ENCODE measurements at regions not wholly inside any gene's neighbourhood (a gene's known extent, or its start where the extent isn't known, plus 50 kb on each side); places are given as distances from the start of the nearest gene placed in this dataset.

DNA sequence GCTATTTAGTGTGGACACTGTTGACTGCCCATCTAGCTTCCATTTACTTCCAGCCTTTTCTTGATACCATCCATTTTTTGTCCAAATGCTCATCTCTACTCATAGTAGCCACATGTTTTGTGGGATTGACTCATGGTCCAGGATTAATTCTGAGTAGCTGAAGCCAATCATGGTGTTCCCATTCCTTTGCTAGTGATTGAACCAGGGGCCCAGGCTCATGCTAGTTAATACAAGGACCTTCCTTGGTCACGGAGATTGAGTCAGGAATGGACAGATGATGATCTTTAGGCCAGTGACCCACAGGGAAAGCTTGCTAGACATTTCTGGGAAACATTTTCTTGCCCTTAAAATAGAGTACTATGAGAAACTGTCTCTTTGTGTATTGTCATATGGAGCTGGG lies 272.9 kb upstream of the RIOK2 start:
- ATAC-seq: no peak
- no peak for TF ChIP-seq ZNF8 (CRISPR knock-in tag; IDR thresholded peaks at IDR 0.05)
- no peak for TF ChIP-seq ESRRG (CRISPR knock-in tag; IDR thresholded peaks at IDR 0.05)
- no peak for TF ChIP-seq TCF4 (CRISPR knock-in tag; IDR thresholded peaks at IDR 0.05; ENCODE audit: borderline replicate concordance)
- TF ChIP-seq ZFP3 (CRISPR knock-in tag; IDR thresholded peaks at IDR 0.05): no peak
- TF ChIP-seq PATZ1 (CRISPR knock-in tag; IDR thresholded peaks at IDR 0.05; ENCODE audit: borderline replicate concordance): no peak
- no peak for TF ChIP-seq TOX (CRISPR knock-in tag; IDR thresholded peaks at IDR 0.05; ENCODE audit: borderline replicate concordance)
- TF ChIP-seq ZFP30 (CRISPR knock-in tag; IDR thresholded peaks at IDR 0.05): no peak
- no peak for TF ChIP-seq ZC3H10 (CRISPR knock-in tag; IDR thresholded peaks at IDR 0.05)
- no peak for TF ChIP-seq POU6F1 (CRISPR knock-in tag; IDR thresholded peaks at IDR 0.05; ENCODE audit: borderline replicate concordance, low read depth)
- no peak for TF ChIP-seq ZNF70 (CRISPR knock-in tag; IDR thresholded peaks at IDR 0.05)
- TF ChIP-seq SNAI2 (CRISPR knock-in tag; IDR thresholded peaks at IDR 0.05): no peak

- ATAC-seq: no peak
- TF ChIP-seq ZFP3 (CRISPR knock-in tag; IDR thresholded peaks at IDR 0.05) (no peak), OSR1 (CRISPR knock-in tag; IDR thresholded peaks at IDR 0.05) (no peak), BACH2 (CRISPR knock-in tag; IDR thresholded peaks at IDR 0.05; ENCODE audit: borderline replicate concordance) (no peak), GLIS3 (CRISPR knock-in tag; IDR thresholded peaks at IDR 0.05) (no peak), ZNF565 (CRISPR knock-in tag; conservative IDR thresholded peaks at IDR 0.05; ENCODE audit: low read depth) (no peak), TSHZ2 (CRISPR knock-in tag; IDR thresholded peaks at IDR 0.05) (no peak), ISL1 (CRISPR knock-in tag; IDR thresholded peaks at IDR 0.05) (no peak)
These were observed 275.8 kb upstream of the RIOK2 start for GRCh38 chr5:97458851-97459250.

DNA sequence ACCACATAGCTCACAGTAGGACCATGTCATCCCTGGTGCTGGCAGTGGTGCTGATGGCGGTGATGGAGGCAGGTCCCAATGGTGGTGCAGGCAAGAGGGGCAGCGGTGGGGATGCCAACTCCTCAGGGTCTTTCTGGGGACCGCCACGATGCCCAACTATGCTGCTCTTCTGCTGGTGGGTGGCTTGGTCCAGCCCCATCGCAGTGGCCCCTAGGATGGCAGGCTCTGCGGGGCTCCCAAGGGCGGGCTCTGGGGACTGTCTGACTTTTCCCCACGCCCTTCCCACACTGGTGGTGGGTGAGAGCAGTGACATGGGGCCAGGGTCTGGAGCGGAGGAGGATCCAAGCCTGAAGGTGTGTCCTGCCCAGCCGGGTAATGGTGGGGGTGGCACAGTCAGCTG lies 288.9 kb upstream of the RIOK2 start:
- TF ChIP-seq CREB5 (CRISPR knock-in tag; IDR thresholded peaks at IDR 0.05; ENCODE audit: low read depth) (no peak), TCF4 (CRISPR knock-in tag; IDR thresholded peaks at IDR 0.05; ENCODE audit: borderline replicate concordance) (no peak)
- no peak for ATAC-seq

DNA sequence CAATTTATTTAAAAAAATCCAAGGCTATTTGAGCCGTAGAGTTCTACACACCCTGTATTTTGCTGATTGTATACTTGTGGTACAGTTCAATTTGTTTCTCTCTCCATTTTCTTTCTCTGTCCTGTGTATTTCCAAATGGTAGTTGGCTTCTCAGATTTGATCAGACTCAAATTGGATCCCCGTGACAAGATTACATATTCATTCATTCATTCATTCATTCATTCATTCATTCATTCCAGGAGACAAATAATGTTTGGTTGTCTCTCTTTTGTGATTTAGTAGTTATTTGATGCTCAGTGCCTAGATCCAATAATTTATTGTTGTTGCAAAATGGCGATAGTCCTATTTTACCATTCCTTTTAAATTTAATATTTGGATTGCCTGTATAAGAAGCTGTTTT lies 292.8 kb upstream of the RIOK2 start:
- no peak for ATAC-seq
- no peak for TF ChIP-seq ZNF8 (CRISPR knock-in tag; IDR thresholded peaks at IDR 0.05)
- no peak for TF ChIP-seq ZNF565 (CRISPR knock-in tag; conservative IDR thresholded peaks at IDR 0.05; ENCODE audit: low read depth)
- TF ChIP-seq ZC3H10 (CRISPR knock-in tag; IDR thresholded peaks at IDR 0.05): no peak
- TF ChIP-seq OSR1 (CRISPR knock-in tag; IDR thresholded peaks at IDR 0.05): no peak
- TF ChIP-seq GLIS3 (CRISPR knock-in tag; IDR thresholded peaks at IDR 0.05): no peak
- TF ChIP-seq TOX (CRISPR knock-in tag; IDR thresholded peaks at IDR 0.05; ENCODE audit: borderline replicate concordance): no peak
- TF ChIP-seq ARNTL (CRISPR knock-in tag; IDR thresholded peaks at IDR 0.05; ENCODE audit: borderline replicate concordance, low read depth): no peak
- TF ChIP-seq ZFP30 (CRISPR knock-in tag; IDR thresholded peaks at IDR 0.05): no peak
- TF ChIP-seq POU6F1 (CRISPR knock-in tag; IDR thresholded peaks at IDR 0.05; ENCODE audit: borderline replicate concordance, low read depth): no peak
- no peak for TF ChIP-seq ESRRG (CRISPR knock-in tag; IDR thresholded peaks at IDR 0.05)
- no peak for TF ChIP-seq PPARA (CRISPR knock-in tag; IDR thresholded peaks at IDR 0.05; ENCODE audit: borderline replicate concordance)
- TF ChIP-seq CSDC2 (CRISPR knock-in tag; IDR thresholded peaks at IDR 0.05): no peak
- TF ChIP-seq SNAI2 (CRISPR knock-in tag; IDR thresholded peaks at IDR 0.05): no peak
- TF ChIP-seq ZFP3 (CRISPR knock-in tag; IDR thresholded peaks at IDR 0.05): no peak
- no peak for TF ChIP-seq TCF4 (CRISPR knock-in tag; IDR thresholded peaks at IDR 0.05; ENCODE audit: borderline replicate concordance)
- no peak for TF ChIP-seq TSHZ2 (CRISPR knock-in tag; IDR thresholded peaks at IDR 0.05)
